ENCODE measurements at regions not wholly inside any gene's neighbourhood (a gene's known extent, or its start where the extent isn't known, plus 50 kb on each side); places are given as distances from the start of the nearest gene placed in this dataset.

DNA sequence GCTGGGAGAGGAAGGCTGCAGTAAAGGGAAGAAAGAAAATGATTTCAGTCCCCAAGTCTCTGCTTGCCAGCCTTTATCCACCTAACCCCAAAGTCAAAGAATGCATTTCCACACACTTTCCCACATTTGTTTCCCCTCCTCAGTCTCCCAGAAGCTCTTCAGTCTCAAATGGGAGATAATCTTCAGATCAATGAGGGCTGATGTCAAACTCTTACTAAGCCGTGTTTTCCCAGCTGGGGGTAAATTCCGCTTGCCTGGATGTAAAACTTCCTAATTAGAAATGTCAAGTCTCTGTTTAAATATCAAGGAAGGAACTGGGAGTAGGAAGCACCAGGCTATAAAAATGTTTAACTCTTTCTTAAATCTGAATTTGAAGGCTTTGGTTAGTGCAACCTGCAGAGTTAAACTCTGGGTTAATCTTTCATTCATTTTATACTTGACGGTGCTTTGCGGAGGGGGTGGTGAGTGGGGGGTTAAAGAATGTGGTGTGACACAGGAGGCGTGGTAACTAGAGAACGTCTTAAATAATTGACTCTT lies 601.4 kb upstream of the ACTRT1 start:
- Histone ChIP-seq H3K9me3 (no peaks in the 10 kb centered on the region), H3K27ac (no peak overlapping the region), H3K27me3 (no peaks in the 10 kb centered on the region), H3K4me3 (no peak overlapping the region), H3K36me3 (no peaks in the 10 kb centered on the region), H3K4me1 (no peaks in the 10 kb centered on the region)
- intact Hi-C loops (cut with DNase I) = no loop called here
- ATAC-seq (no peak), DNase-seq (no peak)
- TF ChIP-seq, protein P1, sequence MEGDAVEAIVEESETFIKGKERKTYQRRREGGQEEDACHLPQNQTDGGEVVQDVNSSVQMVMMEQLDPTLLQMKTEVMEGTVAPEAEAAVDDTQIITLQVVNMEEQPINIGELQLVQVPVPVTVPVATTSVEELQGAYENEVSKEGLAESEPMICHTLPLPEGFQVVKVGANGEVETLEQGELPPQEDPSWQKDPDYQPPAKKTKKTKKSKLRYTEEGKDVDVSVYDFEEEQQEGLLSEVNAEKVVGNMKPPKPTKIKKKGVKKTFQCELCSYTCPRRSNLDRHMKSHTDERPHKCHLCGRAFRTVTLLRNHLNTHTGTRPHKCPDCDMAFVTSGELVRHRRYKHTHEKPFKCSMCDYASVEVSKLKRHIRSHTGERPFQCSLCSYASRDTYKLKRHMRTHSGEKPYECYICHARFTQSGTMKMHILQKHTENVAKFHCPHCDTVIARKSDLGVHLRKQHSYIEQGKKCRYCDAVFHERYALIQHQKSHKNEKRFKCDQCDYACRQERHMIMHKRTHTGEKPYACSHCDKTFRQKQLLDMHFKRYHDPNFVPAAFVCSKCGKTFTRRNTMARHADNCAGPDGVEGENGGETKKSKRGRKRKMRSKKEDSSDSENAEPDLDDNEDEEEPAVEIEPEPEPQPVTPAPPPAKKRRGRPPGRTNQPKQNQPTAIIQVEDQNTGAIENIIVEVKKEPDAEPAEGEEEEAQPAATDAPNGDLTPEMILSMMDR (IDR thresholded peaks at IDR 0.05) = no peak

DNA sequence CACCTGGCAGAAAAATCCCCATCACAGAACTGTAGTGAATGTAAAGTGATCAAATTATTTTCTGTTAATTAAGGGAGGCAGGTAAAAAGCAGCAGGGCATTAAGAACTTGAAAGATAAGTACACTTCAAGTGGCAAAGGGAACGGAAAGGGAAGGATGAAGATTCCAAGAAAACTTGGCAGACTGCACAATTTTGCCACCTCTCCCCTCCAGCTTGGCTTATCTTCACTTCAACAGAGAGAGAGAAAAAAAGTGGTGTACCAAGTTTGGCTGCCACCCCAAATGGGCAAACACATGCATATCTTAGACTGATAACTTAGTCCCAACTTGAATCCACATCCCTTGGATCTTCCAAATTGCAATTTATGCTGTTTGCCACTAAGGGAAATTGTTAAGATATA lies 598.1 kb upstream of the ACTRT1 start:
- Histone ChIP-seq H3K9me3 (no peaks in the 10 kb centered on the region), H3K4me1 (no peaks in the 10 kb centered on the region), H3K27me3 (no peaks in the 10 kb centered on the region), H3K36me3 (no peaks in the 10 kb centered on the region), H3K4me3 (no peak overlapping the region), H3K27ac (no peak overlapping the region)
- TF ChIP-seq, protein P1 (IDR thresholded peaks at IDR 0.05) = no peak
- DNase-seq (no peak), ATAC-seq (no peak)
- intact Hi-C loops (cut with DNase I) = no loop called here

DNA sequence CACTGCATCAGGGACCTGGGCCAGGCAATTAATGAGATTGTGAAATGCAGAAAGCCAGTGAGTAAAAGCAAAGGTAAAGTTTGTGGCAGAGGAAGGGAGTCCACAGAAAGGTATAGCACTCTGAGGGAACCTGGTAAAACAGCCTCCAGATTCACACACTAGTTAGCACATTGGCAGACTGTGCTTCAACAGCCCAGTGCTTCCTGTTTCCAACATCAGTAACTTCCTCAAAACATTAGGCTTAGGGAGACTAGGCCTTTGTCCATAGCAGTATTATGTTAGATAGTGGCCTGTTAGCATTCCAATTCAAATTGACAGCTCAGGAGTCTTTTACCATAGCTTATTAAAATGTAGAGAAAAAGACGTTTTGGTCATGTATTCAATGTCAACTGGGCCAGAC lies 582.6 kb upstream of the ACTRT1 start:
- no peaks in the 10 kb centered on the region for H3K4me1 ChIP-seq
- H3K27me3 ChIP-seq = no peaks in the 10 kb centered on the region
- DNase-seq (no peak), ATAC-seq (no peak)
- intact Hi-C loops (cut with DNase I) = no loop called here
- no peak overlapping the region for H3K27ac ChIP-seq
- TF ChIP-seq, protein P1 (IDR thresholded peaks at IDR 0.05) = no peak
- no peaks in the 10 kb centered on the region for H3K36me3 ChIP-seq
- no peaks in the 10 kb centered on the region for H3K9me3 ChIP-seq
- H3K4me3 ChIP-seq = no peak overlapping the region

DNA sequence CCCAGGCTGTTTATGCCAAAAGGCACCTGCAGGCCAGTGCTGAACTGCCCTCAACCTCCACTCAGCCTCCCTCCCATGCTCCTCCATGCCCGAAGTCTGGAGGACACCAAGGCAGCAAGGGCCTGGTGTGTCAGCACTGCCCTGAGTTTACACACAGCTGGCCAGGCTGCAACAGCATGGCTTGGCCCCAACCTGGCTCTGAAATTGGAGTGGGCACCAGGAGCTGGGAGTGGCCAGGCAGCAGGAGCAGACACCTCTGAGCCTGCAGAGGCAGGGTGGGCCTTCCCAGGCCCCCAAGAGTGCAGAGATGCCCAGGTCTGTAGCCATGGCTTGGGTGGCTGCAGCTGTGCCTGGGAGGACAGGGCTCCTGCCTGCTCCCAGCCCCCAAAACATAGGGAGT lies 571.2 kb upstream of the ACTRT1 start:
- Histone ChIP-seq H3K27me3 (no peaks in the 10 kb centered on the region), H3K36me3 (no peaks in the 10 kb centered on the region), H3K9me3 (no peaks in the 10 kb centered on the region), H3K27ac (no peak overlapping the region), H3K4me3 (no peak overlapping the region), H3K4me1 (no peaks in the 10 kb centered on the region)
- TF ChIP-seq, protein P1 (IDR thresholded peaks at IDR 0.05) = no peak
- no peak for DNase-seq
- ATAC-seq = no peak
- intact Hi-C loops (cut with DNase I) = no loop called here

DNA sequence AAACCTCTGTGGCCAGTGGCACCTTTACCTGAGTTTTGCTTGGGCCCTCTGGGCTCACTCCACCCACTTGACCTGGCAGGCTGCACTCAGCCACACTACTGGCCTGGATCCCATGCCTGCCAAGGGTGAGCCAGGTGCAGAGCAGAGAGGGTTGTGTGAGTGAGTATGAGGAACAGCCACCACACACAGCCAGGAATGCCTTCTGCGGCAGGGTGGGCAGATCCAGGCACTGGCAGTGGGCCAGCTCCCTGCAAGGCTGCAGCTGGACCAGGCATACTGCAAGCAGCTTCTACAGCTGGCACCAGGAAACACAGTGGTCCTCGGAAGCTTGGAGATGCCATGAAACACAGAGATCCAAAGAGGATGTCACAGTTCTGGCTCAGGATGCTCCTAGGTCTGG lies 570.1 kb upstream of the ACTRT1 start:
- Histone ChIP-seq H3K27me3 (no peaks in the 10 kb centered on the region), H3K4me3 (no peak overlapping the region), H3K27ac (no peak overlapping the region), H3K9me3 (no peaks in the 10 kb centered on the region), H3K36me3 (no peaks in the 10 kb centered on the region), H3K4me1 (no peaks in the 10 kb centered on the region)
- TF ChIP-seq, protein P1 (IDR thresholded peaks at IDR 0.05) = no peak
- DNase-seq = no peak
- intact Hi-C loops (cut with DNase I) = no loop called here
- ATAC-seq = no peak

All from left lung (tissue), 4 donors.